Thymus (tissue), 11 donors: ENCODE measurements at regions not wholly inside any gene's neighbourhood (a gene's known extent, or its start where the extent isn't known, plus 50 kb on each side); places are given as distances from the start of the nearest gene placed in this dataset.

Source experiments
- DNase-seq, 9 donors: peaks; one replicate each; pipeline ENCODE4 v3.0.0-alpha.2; 2013; ENCODE audit warnings: low spot score in 9 of 9, low read depth in 6 of 9, missing footprints in 1 of 9
- H3K27ac ChIP-seq, 2 donors: one replicate each; pipeline ENCODE4 v1.5.1; 2013; ENCODE audit warnings: control low read depth in 1 of 2, low read depth in 1 of 2, low read length in 1 of 2, mild to moderate bottlenecking in 1 of 2, moderate library complexity in 1 of 2
- H3K27me3 ChIP-seq, 2 donors: one replicate each; pipeline ENCODE4 v1.5.1; 2013; ENCODE audit warnings: low read length in 1 of 2; ENCODE audit not compliant: control insufficient read depth in 2 of 2, insufficient read depth in 1 of 2
- H3K36me3 ChIP-seq, 2 donors: one replicate each; pipeline ENCODE4 v1.5.1; 2013; ENCODE audit warnings: low read length in 1 of 2, mild to moderate bottlenecking in 1 of 2, moderate library complexity in 1 of 2; ENCODE audit not compliant: control insufficient read depth in 2 of 2, insufficient read depth in 2 of 2
- H3K4me1 ChIP-seq, 2 donors: one replicate each; pipeline ENCODE4 v1.5.1; 2013; ENCODE audit warnings: low read length in 2 of 2; ENCODE audit not compliant: control insufficient read depth in 2 of 2, insufficient read depth in 2 of 2
- H3K4me3 ChIP-seq, 2 donors: one replicate each; pipeline ENCODE4 v1.5.1; 2013; ENCODE audit warnings: low read length in 2 of 2, control low read depth in 1 of 2, mild to moderate bottlenecking in 1 of 2
- H3K9me3 ChIP-seq, 2 donors: one replicate each; pipeline ENCODE4 v1.5.1; 2013; ENCODE audit warnings: low read length in 1 of 2, mild to moderate bottlenecking in 1 of 2; ENCODE audit not compliant: control insufficient read depth in 2 of 2, insufficient read depth in 1 of 2
- WGBS: extraction: QIAGEN DNeasy Blood & Tissue Kit; methylation state at CpG from one replicate; pipeline ENCODE4 v1.1.7; 2013; 5-methylcytosine and 5-hydroxymethylcytosine counted together
- donor health status: healthy.

GRCh38 chr1:81662913-81663526 is 137.7 kb upstream of the ADGRL2 start:
- H3K27me3 ChIP-seq: no peaks in the 10 kb centered on the region
- 92% methylated on average over 8 of the region's 8 CpGs for WGBS
- no peaks in the 10 kb centered on the region for H3K9me3 ChIP-seq
- no peak overlapping the region for H3K27ac ChIP-seq
- no peak for DNase-seq
- no peaks in the 10 kb centered on the region for H3K36me3 ChIP-seq
- no peak overlapping the region for H3K4me3 ChIP-seq
- no peaks in the 10 kb centered on the region for H3K4me1 ChIP-seq

GRCh38 chr1:81660286-81660685 is 140.4 kb upstream of the ADGRL2 start:
- Histone ChIP-seq H3K9me3 (no peaks in the 10 kb centered on the region), H3K4me1 (no peaks in the 10 kb centered on the region), H3K27me3 (no peaks in the 10 kb centered on the region), H3K4me3 (no peak overlapping the region), H3K36me3 (no peaks in the 10 kb centered on the region), H3K27ac (no peak overlapping the region)
- no peak for DNase-seq

- no peak for DNase-seq
- no peaks in the 10 kb centered on the region for H3K4me1 ChIP-seq
- no peaks in the 10 kb centered on the region for H3K36me3 ChIP-seq
- no peak overlapping the region for H3K27ac ChIP-seq
- 97% methylated on average over 3 of the region's 3 CpGs for WGBS
- H3K27me3 ChIP-seq: no peaks in the 10 kb centered on the region
- H3K9me3 ChIP-seq: no peaks in the 10 kb centered on the region
- H3K4me3 ChIP-seq: no peak overlapping the region
Measured at GRCh38 chr1:81654657-81655056, 146.1 kb upstream of the ADGRL2 start.

- H3K4me3 ChIP-seq: no peak overlapping the region
- H3K36me3 ChIP-seq: no peaks in the 10 kb centered on the region
- no peak overlapping the region for H3K27ac ChIP-seq
- H3K9me3 ChIP-seq: no peaks in the 10 kb centered on the region
- no peak for DNase-seq
- WGBS: 74% methylated on average over 8 of the region's 8 CpGs
- no peaks in the 10 kb centered on the region for H3K27me3 ChIP-seq
- no peaks in the 10 kb centered on the region for H3K4me1 ChIP-seq
Measured at GRCh38 chr1:81654147-81654546, 146.6 kb upstream of the ADGRL2 start.

GRCh38 chr1:81650776-81651175 is 150.0 kb upstream of the ADGRL2 start:
- H3K36me3 ChIP-seq: no peaks in the 10 kb centered on the region
- no peaks in the 10 kb centered on the region for H3K27me3 ChIP-seq
- no peak for DNase-seq
- no peaks in the 10 kb centered on the region for H3K9me3 ChIP-seq
- H3K4me3 ChIP-seq: no peak overlapping the region
- H3K4me1 ChIP-seq: no peaks in the 10 kb centered on the region
- H3K27ac ChIP-seq: no peak overlapping the region

GRCh38 chr1:81635816-81636215 is 164.9 kb upstream of the ADGRL2 start:
- Histone ChIP-seq H3K36me3 (no peaks in the 10 kb centered on the region), H3K27me3 (no peaks in the 10 kb centered on the region), H3K27ac (no peak overlapping the region), H3K4me3 (no peak overlapping the region), H3K9me3 (no peaks in the 10 kb centered on the region), H3K4me1 (no peaks in the 10 kb centered on the region)
- DNase-seq: no peak
- WGBS: 98% methylated on average over 2 of the region's 2 CpGs

GRCh38 chr1:81634294-81634693 is 166.4 kb upstream of the ADGRL2 start:
- 95% methylated on average over 6 of the region's 6 CpGs for WGBS
- Histone ChIP-seq H3K27ac (no peak overlapping the region), H3K4me1 (no peaks in the 10 kb centered on the region), H3K4me3 (no peak overlapping the region), H3K36me3 (no peaks in the 10 kb centered on the region), H3K9me3 (no peaks in the 10 kb centered on the region), H3K27me3 (no peaks in the 10 kb centered on the region)
- DNase-seq: no peak

- Histone ChIP-seq H3K4me3 (no peak overlapping the region), H3K27ac (no peak overlapping the region), H3K9me3 (peaks cover 0 to 10% of the 10 kb centered on the region in 2 donors), H3K4me1 (no peaks in the 10 kb centered on the region), H3K27me3 (no peaks in the 10 kb centered on the region), H3K36me3 (no peaks in the 10 kb centered on the region)
- WGBS: 74% methylated on average over 3 of the region's 3 CpGs
- no peak for DNase-seq
Measured at GRCh38 chr1:81619156-81619555, 181.6 kb upstream of the ADGRL2 start.

- Histone ChIP-seq H3K9me3 (peaks cover 0 to 10% of the 10 kb centered on the region in 2 donors), H3K4me1 (no peaks in the 10 kb centered on the region), H3K27me3 (no peaks in the 10 kb centered on the region), H3K27ac (no peak overlapping the region), H3K36me3 (no peaks in the 10 kb centered on the region), H3K4me3 (no peak overlapping the region)
- no peak for DNase-seq
Measured at GRCh38 chr1:81618376-81618775, 182.4 kb upstream of the ADGRL2 start.
